ENCODE measurements at regions not wholly inside any gene's neighbourhood (a gene's known extent, or its start where the extent isn't known, plus 50 kb on each side); places are given as distances from the start of the nearest gene placed in this dataset.

GRCh38 chr6:74075896-74076295 is 379.9 kb downstream of the CD109 start:
- Histone ChIP-seq H3K4me3 (no peak overlapping the region), H3K36me3 (no peaks in the 10 kb centered on the region), H3K4me1 (no peaks in the 10 kb centered on the region), H3K27me3 (no peaks in the 10 kb centered on the region), H3K9me3 (no peaks in the 10 kb centered on the region), H3K27ac (no peak overlapping the region)
- DNase-seq (ENCODE audit: low spot score), result no peak
- TF ChIP-seq, protein P1, sequence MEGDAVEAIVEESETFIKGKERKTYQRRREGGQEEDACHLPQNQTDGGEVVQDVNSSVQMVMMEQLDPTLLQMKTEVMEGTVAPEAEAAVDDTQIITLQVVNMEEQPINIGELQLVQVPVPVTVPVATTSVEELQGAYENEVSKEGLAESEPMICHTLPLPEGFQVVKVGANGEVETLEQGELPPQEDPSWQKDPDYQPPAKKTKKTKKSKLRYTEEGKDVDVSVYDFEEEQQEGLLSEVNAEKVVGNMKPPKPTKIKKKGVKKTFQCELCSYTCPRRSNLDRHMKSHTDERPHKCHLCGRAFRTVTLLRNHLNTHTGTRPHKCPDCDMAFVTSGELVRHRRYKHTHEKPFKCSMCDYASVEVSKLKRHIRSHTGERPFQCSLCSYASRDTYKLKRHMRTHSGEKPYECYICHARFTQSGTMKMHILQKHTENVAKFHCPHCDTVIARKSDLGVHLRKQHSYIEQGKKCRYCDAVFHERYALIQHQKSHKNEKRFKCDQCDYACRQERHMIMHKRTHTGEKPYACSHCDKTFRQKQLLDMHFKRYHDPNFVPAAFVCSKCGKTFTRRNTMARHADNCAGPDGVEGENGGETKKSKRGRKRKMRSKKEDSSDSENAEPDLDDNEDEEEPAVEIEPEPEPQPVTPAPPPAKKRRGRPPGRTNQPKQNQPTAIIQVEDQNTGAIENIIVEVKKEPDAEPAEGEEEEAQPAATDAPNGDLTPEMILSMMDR (IDR thresholded peaks at IDR 0.05), result no peak

DNA sequence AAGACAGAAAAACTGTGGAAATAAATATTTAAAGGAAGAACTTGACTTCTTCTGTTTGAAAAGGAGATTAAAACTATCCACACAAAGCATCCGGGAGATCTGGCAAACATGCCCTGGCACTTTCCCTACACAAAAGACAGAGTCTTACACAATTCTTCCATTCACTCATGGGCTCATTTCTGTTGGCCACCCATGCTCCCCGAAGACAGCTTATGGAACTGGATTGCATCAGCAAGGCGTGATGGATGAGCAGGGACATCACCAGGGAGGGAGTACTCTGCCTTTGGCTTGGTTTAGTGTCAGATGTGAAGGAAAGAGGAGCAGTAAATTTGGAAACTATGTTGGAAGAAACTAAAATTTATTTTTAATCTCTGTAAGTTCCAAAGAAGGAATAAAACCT is 379.3 kb downstream of the CD109 start:
- Histone ChIP-seq H3K9me3 (no peaks in the 10 kb centered on the region), H3K27me3 (no peaks in the 10 kb centered on the region), H3K27ac (peak overlapping the region in 1 of 2 donors; percentile 36), H3K4me1 (no peaks in the 10 kb centered on the region), H3K4me3 (no peak overlapping the region), H3K36me3 (no peaks in the 10 kb centered on the region)
- DNase-seq (ENCODE audit: low spot score), result no peak
- TF ChIP-seq, protein P1 (IDR thresholded peaks at IDR 0.05), result no peak

DNA sequence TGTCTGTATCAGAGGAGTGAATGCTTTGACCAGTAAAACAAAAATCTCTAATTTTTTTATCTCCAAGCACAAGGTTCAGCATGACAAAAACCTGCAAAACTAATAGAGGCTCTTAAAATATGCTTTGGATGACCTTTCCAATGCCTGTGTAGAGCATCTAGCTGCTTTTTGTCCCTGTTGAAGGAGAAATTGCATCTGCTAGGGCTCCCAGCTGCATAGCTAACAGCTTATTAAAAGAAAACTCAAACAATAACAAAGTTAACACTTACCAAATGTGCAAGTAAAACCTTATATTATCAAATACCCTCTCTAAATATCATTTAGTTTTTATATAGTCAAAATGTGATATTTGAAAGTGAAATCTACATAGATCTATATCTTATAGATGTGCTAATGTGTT is 378.6 kb downstream of the CD109 start:
- DNase-seq (ENCODE audit: low spot score), result no peak
- H3K27me3 ChIP-seq, result no peaks in the 10 kb centered on the region
- no peaks in the 10 kb centered on the region for H3K4me1 ChIP-seq
- no peaks in the 10 kb centered on the region for H3K36me3 ChIP-seq
- TF ChIP-seq, protein P1 (IDR thresholded peaks at IDR 0.05), result no peak
- H3K9me3 ChIP-seq, result no peaks in the 10 kb centered on the region
- no peak overlapping the region for H3K4me3 ChIP-seq
- H3K27ac ChIP-seq, result peak overlapping the region in 1 of 2 donors; percentile 36

GRCh38 chr6:74073999-74074398 is 378.0 kb downstream of the CD109 start:
- Histone ChIP-seq H3K9me3 (no peaks in the 10 kb centered on the region), H3K27me3 (no peaks in the 10 kb centered on the region), H3K4me3 (no peak overlapping the region), H3K4me1 (no peaks in the 10 kb centered on the region), H3K36me3 (no peaks in the 10 kb centered on the region), H3K27ac (peak overlapping the region in 1 of 2 donors; percentile 36)
- TF ChIP-seq, protein P1 (IDR thresholded peaks at IDR 0.05), result no peak
- DNase-seq (ENCODE audit: low spot score), result no peak

GRCh38 chr6:74073429-74073828 is 377.4 kb downstream of the CD109 start:
- H3K27ac ChIP-seq, result peak overlapping the region in 1 of 2 donors; percentile 36
- TF ChIP-seq, protein P1 (IDR thresholded peaks at IDR 0.05), result no peak
- H3K9me3 ChIP-seq, result no peaks in the 10 kb centered on the region

DNA sequence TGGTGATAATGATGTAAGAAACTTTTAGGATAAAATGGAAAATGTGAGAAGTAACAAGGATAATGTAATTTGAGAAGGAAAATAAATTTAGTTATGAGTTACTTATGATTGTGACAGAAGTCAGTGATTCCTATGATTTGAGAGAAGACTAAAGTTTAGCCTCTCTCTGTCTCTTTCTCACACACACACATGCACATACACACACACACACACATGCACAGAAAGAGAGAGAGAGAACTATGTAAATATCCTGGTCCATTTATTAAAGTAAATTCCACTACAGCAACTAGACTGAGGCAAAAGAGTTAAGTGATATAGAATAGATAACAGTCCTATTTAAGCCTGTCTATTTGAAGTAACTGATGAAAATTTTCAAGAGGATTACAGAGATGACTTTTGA is 375.2 kb downstream of the CD109 start:
- no peak for DNase-seq (ENCODE audit: low spot score)
- TF ChIP-seq, protein P1 (IDR thresholded peaks at IDR 0.05), result no peak
- Histone ChIP-seq H3K4me3 (no peak overlapping the region), H3K36me3 (no peaks in the 10 kb centered on the region), H3K27me3 (no peaks in the 10 kb centered on the region), H3K4me1 (no peaks in the 10 kb centered on the region), H3K27ac (no peak overlapping the region), H3K9me3 (no peaks in the 10 kb centered on the region)

More at GRCh38 chr6:74073429-74073828, 377.4 kb downstream of the CD109 start:
- no peaks in the 10 kb centered on the region for H3K36me3 ChIP-seq
- H3K4me3 ChIP-seq, result no peak overlapping the region
- H3K4me1 ChIP-seq, result no peaks in the 10 kb centered on the region
- DNase-seq (ENCODE audit: low spot score), result no peak
- no peaks in the 10 kb centered on the region for H3K27me3 ChIP-seq
